ENCODE measurements at regions not wholly inside any gene's neighbourhood (a gene's known extent, or its start where the extent isn't known, plus 50 kb on each side); places are given as distances from the start of the nearest gene placed in this dataset.
"Not testable (repeated sequence)": the region's sequence is repeated elsewhere in the genome, so short reads cannot be mapped to it uniquely, and the experiment has no call there.

DNA sequence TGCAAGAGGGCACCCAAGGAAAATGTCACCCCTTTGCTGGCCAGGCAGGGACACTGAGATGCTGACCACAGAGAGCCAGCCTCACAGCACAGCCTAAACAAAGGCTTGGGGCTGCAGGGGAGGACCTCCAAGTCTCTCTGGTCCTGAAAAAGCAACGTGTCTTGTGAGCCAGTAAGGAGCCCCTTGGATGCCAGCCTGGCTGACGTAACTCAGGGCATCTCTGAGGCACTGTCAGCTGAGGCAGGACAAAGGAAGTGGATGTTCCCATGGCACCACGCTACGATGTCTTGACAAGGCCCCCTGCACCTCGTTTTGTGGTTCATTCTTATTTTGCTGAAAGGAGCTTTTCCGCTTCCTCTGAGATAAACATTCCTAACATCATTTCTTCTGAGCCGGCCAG, 160.7 kb downstream of the OR4M2 start:
- DNase-seq (ENCODE audit: low read depth): no peak

DNA sequence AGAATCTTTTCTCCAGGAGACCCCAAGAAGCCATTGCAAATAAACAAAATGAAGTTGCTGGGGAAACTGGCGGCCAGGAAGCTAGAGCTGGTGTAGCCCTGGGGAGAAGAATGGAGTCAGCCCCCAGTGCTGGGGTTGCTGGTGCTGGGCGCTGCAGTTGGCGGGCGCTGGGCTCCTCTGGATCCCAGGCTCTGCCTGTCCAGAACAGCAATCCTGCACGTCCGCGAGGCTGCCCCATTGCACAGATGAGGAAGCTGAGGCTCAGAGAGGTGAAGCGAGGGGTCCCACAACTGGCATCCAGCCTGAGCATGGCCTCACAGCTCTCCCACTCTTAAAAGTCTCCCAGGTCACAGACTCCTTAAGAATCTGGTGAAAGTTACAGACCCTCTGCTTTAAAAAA, 161.1 kb downstream of the OR4M2 start:
- no peak for DNase-seq (ENCODE audit: low read depth)

GRCh38 chr15:22242311-22242710, 162.0 kb downstream of the OR4M2 start:
- not testable (repeated sequence) for DNase-seq (ENCODE audit: low read depth)

DNA sequence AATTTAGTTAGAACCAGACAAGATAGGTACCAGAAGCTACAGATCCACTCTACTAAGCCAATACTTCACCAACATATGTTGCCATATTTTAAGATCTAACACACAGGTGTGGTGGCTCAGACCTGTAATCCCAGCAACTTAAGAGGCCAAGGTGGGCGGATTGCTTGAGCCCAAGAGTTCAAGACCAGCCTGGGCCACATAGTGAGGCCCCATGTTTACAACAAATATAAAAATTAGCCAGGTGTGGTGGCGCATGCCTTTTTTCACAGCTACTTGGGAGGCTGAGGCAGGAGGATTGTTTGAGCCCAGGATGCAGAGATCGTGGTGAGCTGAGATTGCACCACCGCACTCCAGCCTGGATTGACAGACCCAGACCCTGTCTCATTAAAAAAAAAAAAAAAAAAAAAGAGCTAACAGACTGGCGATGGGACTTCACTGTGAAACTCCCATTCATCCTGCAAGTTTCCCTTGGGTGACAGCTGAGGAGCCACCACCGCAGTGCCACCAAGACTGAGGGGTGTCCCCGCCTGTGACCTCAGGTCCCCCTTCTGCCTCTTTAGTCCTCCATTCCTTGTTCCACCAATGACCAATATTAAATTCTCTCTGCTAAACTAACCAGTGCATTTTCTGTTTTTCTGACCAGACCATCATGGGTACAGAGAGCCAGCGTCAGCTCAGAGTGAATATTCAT, 163.3 kb downstream of the OR4M2 start:
- no peak for DNase-seq (ENCODE audit: low read depth)

- not testable (repeated sequence) for DNase-seq (ENCODE audit: low read depth)
Observed at GRCh38 chr15:22249511-22249910, 169.2 kb downstream of the OR4M2 start.

GRCh38 chr15:22250501-22251290, 170.4 kb downstream of the OR4M2 start:
- not testable (repeated sequence) for DNase-seq (ENCODE audit: low read depth)

GRCh38 chr15:22251422-22251821, 171.1 kb downstream of the OR4M2 start:
- DNase-seq (ENCODE audit: low read depth): no peak

- not testable (repeated sequence) for DNase-seq (ENCODE audit: low read depth)
Observed at GRCh38 chr15:22252047-22252446, 171.7 kb downstream of the OR4M2 start.

GRCh38 chr15:22252521-22252920, 172.2 kb downstream of the OR4M2 start:
- DNase-seq (ENCODE audit: low read depth): not testable (repeated sequence)

DNA sequence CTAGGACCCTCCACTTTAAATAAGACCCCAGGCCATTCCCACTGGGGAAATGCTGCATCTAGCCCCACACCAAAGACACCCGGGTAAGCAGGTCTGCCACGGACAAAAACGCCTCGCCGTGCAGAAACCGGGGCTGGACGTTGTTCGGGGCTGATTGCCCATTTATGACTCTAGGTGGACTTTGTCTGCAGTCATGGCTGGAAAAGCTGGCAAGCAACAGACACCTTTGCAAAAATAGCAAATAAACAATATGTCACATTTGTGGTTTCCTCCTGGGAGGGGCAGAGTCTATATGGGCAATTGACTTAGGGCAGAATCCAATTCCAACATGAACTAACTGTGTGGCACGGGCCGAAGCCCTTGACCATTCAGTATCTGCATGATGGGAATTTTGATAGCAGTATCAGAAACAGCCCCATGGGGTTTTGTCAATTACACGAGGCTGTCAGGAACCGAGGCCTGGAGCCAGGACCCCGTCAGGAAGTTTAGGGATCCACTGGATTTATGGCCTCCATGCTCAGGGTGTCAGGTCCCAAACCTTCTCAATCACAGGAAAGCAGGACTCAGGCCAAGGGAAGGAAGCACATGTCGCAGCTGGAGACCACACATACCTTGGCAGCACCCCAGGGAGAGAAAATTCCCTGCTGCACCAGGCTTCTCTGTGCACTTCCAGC, 172.8 kb downstream of the OR4M2 start:
- not testable (repeated sequence) for DNase-seq (ENCODE audit: low read depth)

DNA sequence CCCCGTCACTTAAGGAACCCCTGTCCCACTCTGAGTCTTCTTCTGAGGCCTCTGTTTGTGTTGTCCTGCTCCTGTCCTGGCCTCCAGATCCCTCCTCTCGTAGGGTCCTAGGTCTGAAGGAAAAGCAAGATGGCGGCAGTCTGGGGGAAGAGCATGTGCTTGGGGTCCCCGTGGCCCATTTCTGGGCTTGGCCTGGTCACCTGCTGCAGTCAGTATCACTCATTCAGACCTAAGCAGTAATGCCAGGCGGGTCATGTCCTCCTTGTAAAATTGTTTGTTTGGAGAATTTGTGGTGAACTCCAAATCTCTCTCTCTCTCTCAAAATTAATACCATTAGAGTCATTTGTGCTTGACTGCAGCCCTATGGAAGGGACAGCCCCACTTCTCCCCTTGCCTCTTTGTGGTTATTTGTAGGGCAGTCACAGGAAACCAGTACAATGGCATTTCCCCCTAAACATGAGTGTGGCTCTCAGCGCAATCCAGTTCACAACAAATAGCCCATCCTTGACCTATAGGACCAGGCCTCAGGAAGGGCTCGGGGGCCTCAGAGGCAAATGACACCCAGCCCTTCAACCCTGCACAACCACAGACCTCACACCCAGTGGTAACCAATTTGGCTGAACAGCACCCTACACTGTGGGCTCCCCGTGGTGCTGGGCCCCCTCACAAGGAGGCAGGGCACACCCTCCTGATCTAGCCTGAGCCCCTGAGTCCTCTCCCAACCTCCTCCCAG, 173.5 kb downstream of the OR4M2 start:
- no peak for DNase-seq (ENCODE audit: low read depth)

DNA sequence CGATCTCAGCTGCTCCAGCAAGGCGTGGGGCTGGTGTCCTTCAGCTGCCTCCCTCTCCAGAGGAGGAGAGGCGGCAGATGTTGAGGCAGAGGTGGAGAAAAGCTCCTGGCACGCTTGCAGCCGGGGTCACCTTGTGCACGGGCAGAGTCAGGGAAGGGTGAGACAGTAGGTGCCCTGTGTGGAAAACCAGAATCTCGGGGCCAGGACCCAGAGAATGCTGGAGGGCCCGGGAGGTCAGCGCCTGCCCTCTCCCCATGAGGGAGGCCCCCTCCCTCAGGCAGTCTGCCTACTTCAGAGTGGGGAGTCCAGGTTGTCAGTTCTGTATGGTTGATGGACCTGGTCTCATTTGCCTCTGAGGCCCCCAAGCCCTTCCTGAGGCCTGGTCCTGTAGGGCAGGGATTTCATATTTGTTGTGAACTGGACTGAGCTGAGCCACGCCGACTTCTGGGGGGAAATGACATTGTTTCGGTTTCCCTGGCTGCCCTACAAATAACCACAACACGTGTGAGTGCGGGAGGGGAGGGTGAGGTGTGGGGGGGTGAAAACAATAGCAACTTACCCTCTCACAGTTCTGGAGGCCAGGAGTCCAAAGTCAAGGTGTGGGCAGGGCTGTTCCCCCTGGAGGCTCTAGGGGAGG, 174.2 kb downstream of the OR4M2 start:
- DNase-seq (ENCODE audit: low read depth): not testable (repeated sequence)

DNA sequence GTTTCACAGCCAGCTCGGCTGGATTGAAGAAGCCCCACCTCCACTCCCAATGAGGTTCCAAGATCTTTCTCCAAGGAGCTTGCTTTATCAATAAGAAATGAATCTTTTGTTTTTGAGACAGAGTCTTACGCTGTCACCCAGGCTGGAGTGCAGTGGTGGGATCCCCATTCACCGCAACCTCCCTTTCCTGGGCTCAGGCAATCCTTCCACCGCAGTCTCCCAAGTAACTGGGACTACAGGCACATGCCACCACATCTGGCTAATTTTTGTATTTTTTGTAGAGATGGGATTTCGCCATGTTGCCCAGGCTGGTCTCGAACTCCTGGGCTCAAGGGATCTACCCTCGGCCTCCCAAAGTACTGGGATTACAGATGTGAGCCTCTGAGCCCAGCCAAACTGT, 175.3 kb downstream of the OR4M2 start:
- not testable (repeated sequence) for DNase-seq (ENCODE audit: low read depth)

DNA sequence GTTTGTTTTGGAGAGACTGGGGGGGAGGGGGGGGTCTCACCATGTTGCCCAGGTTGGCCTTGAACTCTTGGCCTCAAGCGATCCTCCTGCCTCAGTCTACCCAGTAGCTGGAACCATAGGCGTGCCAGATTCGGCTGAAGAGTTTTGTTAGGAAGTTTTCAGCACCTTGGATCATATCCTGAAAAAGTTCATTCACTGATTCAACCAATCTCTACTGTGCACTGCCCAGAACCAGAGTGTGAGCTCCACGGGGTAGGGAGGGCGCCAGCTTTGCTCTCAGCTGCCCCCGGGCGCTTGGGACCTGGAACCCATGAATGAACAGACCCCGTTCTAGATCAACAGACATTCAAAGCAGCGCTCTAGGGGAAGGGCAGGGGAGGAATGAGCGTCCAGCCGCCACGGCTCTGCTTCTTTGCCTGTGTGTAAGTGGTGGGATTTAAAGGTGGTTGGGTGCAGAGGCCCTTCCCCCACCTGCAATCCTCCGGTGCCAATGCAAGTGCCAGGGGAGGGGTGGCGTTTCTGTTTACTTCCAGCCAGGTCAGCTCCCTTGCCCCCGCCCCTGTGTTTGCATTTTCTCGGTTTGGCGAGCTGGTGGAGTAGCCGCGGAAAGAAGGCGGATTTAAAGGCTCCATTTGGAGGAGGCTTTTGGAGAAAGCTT, 176.2 kb downstream of the OR4M2 start:
- not testable (repeated sequence) for DNase-seq (ENCODE audit: low read depth)

GRCh38 chr15:22257047-22258008, 177.0 kb downstream of the OR4M2 start:
- no peak for DNase-seq (ENCODE audit: low read depth)

GRCh38 chr15:22258009-22258397, 177.7 kb downstream of the OR4M2 start:
- DNase-seq (ENCODE audit: low read depth): no peak

DNA sequence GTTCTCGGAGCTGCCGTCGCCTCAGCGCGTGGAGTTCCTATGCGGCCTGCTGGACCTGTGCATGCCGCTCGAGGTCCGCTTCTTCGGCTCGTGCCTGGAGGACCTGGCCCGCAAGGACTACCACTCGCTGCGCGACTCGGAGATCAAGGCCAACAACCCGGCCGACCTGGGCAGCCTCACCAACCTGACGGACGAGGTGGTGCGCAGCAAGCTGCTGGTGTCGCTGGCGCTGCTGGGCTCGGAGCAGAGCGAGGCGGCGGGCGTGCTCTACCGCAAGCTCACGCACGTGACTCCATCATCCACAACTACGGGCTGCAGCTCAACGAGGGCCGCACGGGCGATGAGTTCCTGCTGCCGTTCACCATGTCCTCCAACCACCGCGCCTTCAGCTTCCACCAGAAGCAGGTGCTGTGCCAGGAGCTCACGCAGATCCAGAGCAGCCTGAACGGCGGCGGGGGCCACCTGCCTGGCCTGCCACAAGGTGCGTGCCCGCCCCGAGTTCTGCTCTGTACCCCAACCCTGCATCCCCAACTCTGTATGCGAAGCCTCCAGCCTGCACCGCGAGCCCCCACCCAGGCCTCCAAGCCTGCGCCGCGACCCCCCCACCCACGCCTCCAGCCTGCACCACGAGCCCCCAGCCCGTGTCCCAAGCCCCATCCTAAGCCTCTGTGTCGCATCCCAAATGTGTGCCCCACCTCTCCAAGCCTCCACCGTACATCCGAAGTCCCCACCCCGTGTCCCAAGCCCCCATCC, 178.2 kb downstream of the OR4M2 start:
- DNase-seq (ENCODE audit: low read depth): no peak

GRCh38 chr15:22259151-22259750, 178.9 kb downstream of the OR4M2 start:
- DNase-seq (ENCODE audit: low read depth): not testable (repeated sequence)

Measured in activated T-cell treated with anti-CD3 and anti-CD28 coated beads for 1 hour (primary cell).